ENCODE measurements at regions not wholly inside any gene's neighbourhood (a gene's known extent, or its start where the extent isn't known, plus 50 kb on each side); places are given as distances from the start of the nearest gene placed in this dataset.
"Not testable (repeated sequence)": the region's sequence is repeated elsewhere in the genome, so short reads cannot be mapped to it uniquely, and the experiment has no call there.

- no peak for DNase-seq (ENCODE audit: low read depth in 4 of 4, low spot score in 1 of 4)
Observed at GRCh38 chr9:32117291-32117690, 267.2 kb upstream of the ACO1 start.

GRCh38 chr9:32128546-32128945, 255.9 kb upstream of the ACO1 start:
- no peak for DNase-seq (ENCODE audit: low read depth in 4 of 4, low spot score in 1 of 4)

- DNase-seq (ENCODE audit: low read depth in 4 of 4, low spot score in 1 of 4): not testable (repeated sequence)
Observed at GRCh38 chr9:32130709-32131108, 253.7 kb upstream of the ACO1 start.

- no peak for DNase-seq (ENCODE audit: low read depth in 4 of 4, low spot score in 1 of 4)
Observed at GRCh38 chr9:32136700-32137339, 247.6 kb upstream of the ACO1 start.

- no peak for DNase-seq (ENCODE audit: low read depth in 4 of 4, low spot score in 1 of 4)
Observed at GRCh38 chr9:32142074-32142473, 242.4 kb upstream of the ACO1 start.

GRCh38 chr9:32148553-32148952, 235.9 kb upstream of the ACO1 start:
- DNase-seq (ENCODE audit: low read depth in 4 of 4, low spot score in 1 of 4): not testable (repeated sequence)

- no peak for DNase-seq (ENCODE audit: low read depth in 4 of 4, low spot score in 1 of 4)
Observed at GRCh38 chr9:32161209-32161608, 223.2 kb upstream of the ACO1 start.

- DNase-seq (ENCODE audit: low read depth in 4 of 4, low spot score in 1 of 4): no peak
Observed at GRCh38 chr9:32161720-32162119, 222.7 kb upstream of the ACO1 start.

GRCh38 chr9:32166316-32166715, 218.1 kb upstream of the ACO1 start:
- not testable (repeated sequence) for DNase-seq (ENCODE audit: low read depth in 4 of 4, low spot score in 1 of 4)

GRCh38 chr9:32171339-32171738, 213.1 kb upstream of the ACO1 start:
- no peak for DNase-seq (ENCODE audit: low read depth in 4 of 4, low spot score in 1 of 4)

- DNase-seq (ENCODE audit: low read depth in 4 of 4, low spot score in 1 of 4): no peak
Observed at GRCh38 chr9:32172256-32172655, 212.2 kb upstream of the ACO1 start.

GRCh38 chr9:32177396-32177795, 207.0 kb upstream of the ACO1 start:
- no peak for DNase-seq (ENCODE audit: low read depth in 4 of 4, low spot score in 1 of 4)

- DNase-seq (ENCODE audit: low read depth in 4 of 4, low spot score in 1 of 4): no peak
Observed at GRCh38 chr9:32180597-32180996, 203.8 kb upstream of the ACO1 start.

GRCh38 chr9:32200241-32200640, 184.2 kb upstream of the ACO1 start:
- no peak for DNase-seq (ENCODE audit: low read depth in 4 of 4, low spot score in 1 of 4)

- no peak for DNase-seq (ENCODE audit: low read depth in 4 of 4, low spot score in 1 of 4)
Observed at GRCh38 chr9:32200896-32201295, 183.5 kb upstream of the ACO1 start.

GRCh38 chr9:32209164-32209563, 175.3 kb upstream of the ACO1 start:
- DNase-seq (ENCODE audit: low read depth in 4 of 4, low spot score in 1 of 4): not testable (repeated sequence)

- no peak for DNase-seq (ENCODE audit: low read depth in 4 of 4, low spot score in 1 of 4)
Observed at GRCh38 chr9:32218100-32218767, 166.2 kb upstream of the ACO1 start.

GRCh38 chr9:32220750-32221149, 163.7 kb upstream of the ACO1 start:
- no peak for DNase-seq (ENCODE audit: low read depth in 4 of 4, low spot score in 1 of 4)

- no peak for DNase-seq (ENCODE audit: low read depth in 4 of 4, low spot score in 1 of 4)
Observed at GRCh38 chr9:32234451-32234850, 150.0 kb upstream of the ACO1 start.

GRCh38 chr9:32247168-32247567, 137.3 kb upstream of the ACO1 start:
- DNase-seq (ENCODE audit: low read depth in 4 of 4, low spot score in 1 of 4): no peak

- no peak for DNase-seq (ENCODE audit: low read depth in 4 of 4, low spot score in 1 of 4)
Observed at GRCh38 chr9:32248189-32248712, 136.2 kb upstream of the ACO1 start.

GRCh38 chr9:32251539-32251938, 132.9 kb upstream of the ACO1 start:
- no peak for DNase-seq (ENCODE audit: low read depth in 4 of 4, low spot score in 1 of 4)

GRCh38 chr9:32253731-32254130, 130.7 kb upstream of the ACO1 start:
- no peak for DNase-seq (ENCODE audit: low read depth in 4 of 4, low spot score in 1 of 4)

All from stimulated activated CD4-positive, alpha-beta T cell treated with anti-CD3 and anti-CD28 coated beads, Interleukin-1b, Interleukin-23, amount 100 ng/mL, for 24 hours (primary cell).